WTC11 (cell line): ENCODE measurements at regions not wholly inside any gene's neighbourhood (a gene's known extent, or its start where the extent isn't known, plus 50 kb on each side); places are given as distances from the start of the nearest gene placed in this dataset.

Source experiments
- ATAC-seq: fragments of 200-7000 bp; cut with Tn5 transposase; 2 replicates; pipeline ENCODE4 v1.10.0; 2021; ENCODE audit warnings: mild to moderate bottlenecking, moderate library complexity
- CTCF ChIA-PET: fragments of 300-600 bp; sonication (Branson Sonifier 250); formaldehyde crosslinking; loops from one replicate; lab custom pipeline; 2021; ENCODE audit warnings: antibody characterized with exemption; lab: Charles Lee
- POLR2A ChIA-PET: fragments of 350-600 bp; sonication (Branson Sonifier 250); formaldehyde crosslinking; loops from one replicate; lab custom pipeline; 2021; ENCODE audit warnings: antibody characterized with exemption; lab: Charles Lee
- DNase-seq: peaks from one replicate; pipeline ENCODE4 v3.0.0; 2021; ENCODE audit warnings: low spot score
- H3K27ac Mint-ChIP-seq: 2 replicates; pipeline ENCODE4 v1.8.0; 2021; ENCODE audit warnings: mixed read lengths
- H3K27me3 Mint-ChIP-seq: 2 replicates; pipeline ENCODE4 v1.8.0; 2021; ENCODE audit warnings: low read depth, mild to moderate bottlenecking, moderate library complexity, mixed read lengths
- H3K36me3 Mint-ChIP-seq: 2 replicates; pipeline ENCODE4 v1.8.0; 2021; ENCODE audit warnings: mixed read lengths
- H3K4me1 Mint-ChIP-seq: 2 replicates; pipeline ENCODE4 v1.8.0; 2022; ENCODE audit warnings: mixed read lengths
- H3K4me3 Mint-ChIP-seq: 2 replicates; pipeline ENCODE4 v1.8.0; 2021; ENCODE audit warnings: mild to moderate bottlenecking, moderate library complexity, mixed read lengths
- H3K9me3 Mint-ChIP-seq: 2 replicates; pipeline ENCODE4 v1.8.0; 2021; ENCODE audit warnings: mixed read lengths
- ARID4B ChIP-seq: sonication (generic); formaldehyde crosslinking; IDR thresholded peaks from 2 replicates; pipeline ENCODE4 v1.8.0; 2023; ENCODE audit warnings: missing genetic modification reagents, mild to moderate bottlenecking, borderline replicate concordance
- ATF2 ChIP-seq: sonication (generic); formaldehyde crosslinking; IDR thresholded peaks from 2 replicates; pipeline ENCODE4 v1.8.1; 2022; ENCODE audit warnings: low read depth, missing genetic modification reagents, borderline replicate concordance
- CBFB ChIP-seq: sonication (generic); formaldehyde crosslinking; IDR thresholded peaks from 2 replicates; pipeline ENCODE4 v1.8.1; 2022; ENCODE audit warnings: mild to moderate bottlenecking, low read depth, missing genetic modification reagents
- E2F1 ChIP-seq: sonication (generic); formaldehyde crosslinking; IDR thresholded peaks from 2 replicates; pipeline ENCODE4 v1.8.0; 2022; ENCODE audit warnings: mild to moderate bottlenecking, missing genetic modification reagents
- E2F4 ChIP-seq: sonication (generic); formaldehyde crosslinking; IDR thresholded peaks from 2 replicates; pipeline ENCODE4 v1.8.1; 2022; ENCODE audit warnings: low read depth, mild to moderate bottlenecking, moderate library complexity, missing genetic modification reagents, borderline replicate concordance
- ERG ChIP-seq: fragments of 250-450 bp; sonication (Bioruptor Pico); IDR thresholded peaks from 2 replicates; pipeline ENCODE4 v1.8.0; 2021; ENCODE audit warnings: mild to moderate bottlenecking
- ETV6 ChIP-seq: sonication (generic); formaldehyde crosslinking; IDR thresholded peaks from 2 replicates; pipeline ENCODE4 v1.8.1; 2022; ENCODE audit warnings: mild to moderate bottlenecking, missing genetic modification reagents
- FOXJ3 ChIP-seq: sonication (generic); formaldehyde crosslinking; IDR thresholded peaks from 2 replicates; pipeline ENCODE4 v1.9.0; 2021; ENCODE audit warnings: missing genetic modification reagents, mild to moderate bottlenecking, borderline replicate concordance
- FOXK1 ChIP-seq: sonication (generic); formaldehyde crosslinking; IDR thresholded peaks from 2 replicates; pipeline ENCODE4 v1.8.0; 2022; ENCODE audit warnings: mild to moderate bottlenecking, moderate library complexity, missing genetic modification reagents
- GTF2I ChIP-seq: fragments of 250-450 bp; sonication (Bioruptor Pico); conservative IDR thresholded peaks from 2 replicates; pipeline ENCODE4 v1.4.0; 2021; ENCODE audit warnings: mild to moderate bottlenecking
- MAX ChIP-seq: sonication (generic); formaldehyde crosslinking; IDR thresholded peaks from 2 replicates; pipeline ENCODE4 v1.8.0; 2022; ENCODE audit warnings: mild to moderate bottlenecking, missing genetic modification reagents
- NFE2L1 ChIP-seq: sonication (generic); formaldehyde crosslinking; IDR thresholded peaks from 2 replicates; pipeline ENCODE4 v1.8.1; 2023; ENCODE audit warnings: missing genetic modification reagents
- NFYB ChIP-seq: sonication (generic); formaldehyde crosslinking; conservative IDR thresholded peaks from 2 replicates; pipeline ENCODE4 v1.8.0; 2022; ENCODE audit warnings: low read depth, missing genetic modification reagents
- NR3C1 ChIP-seq: sonication (generic); formaldehyde crosslinking; conservative IDR thresholded peaks from 2 replicates; pipeline ENCODE4 v1.8.1; 2023; ENCODE audit warnings: low read depth, mild to moderate bottlenecking, missing genetic modification reagents
- PREB ChIP-seq: sonication (generic); formaldehyde crosslinking; IDR thresholded peaks from 2 replicates; pipeline ENCODE4 v1.8.1; 2022; ENCODE audit warnings: mild to moderate bottlenecking, missing genetic modification reagents, moderate library complexity, borderline replicate concordance
- PRRX2 ChIP-seq: fragments of 250-450 bp; sonication (Bioruptor Pico); IDR thresholded peaks from 2 replicates; pipeline ENCODE4 v1.8.0; 2021; ENCODE audit warnings: mild to moderate bottlenecking
- RELA ChIP-seq: sonication (generic); formaldehyde crosslinking; IDR thresholded peaks from 2 replicates; pipeline ENCODE4 v1.8.1; 2022; ENCODE audit warnings: missing genetic modification reagents, mild to moderate bottlenecking, borderline replicate concordance
- RORB ChIP-seq: fragments of 250-450 bp; sonication (Bioruptor Pico); IDR thresholded peaks from 2 replicates; pipeline ENCODE4 v1.9.0; 2021; ENCODE audit warnings: mild to moderate bottlenecking
- SMAD4 ChIP-seq: sonication (generic); formaldehyde crosslinking; IDR thresholded peaks from 2 replicates; pipeline ENCODE4 v1.8.0; 2022; ENCODE audit warnings: mild to moderate bottlenecking, missing genetic modification reagents
- SP1 ChIP-seq: sonication (generic); formaldehyde crosslinking; conservative IDR thresholded peaks from 2 replicates; pipeline ENCODE4 v1.8.1; 2022; ENCODE audit warnings: missing genetic modification reagents
- TCF7 ChIP-seq: sonication (generic); formaldehyde crosslinking; IDR thresholded peaks from 2 replicates; pipeline ENCODE4 v1.8.0; 2022; ENCODE audit warnings: mild to moderate bottlenecking, low read depth, missing genetic modification reagents, moderate library complexity
- TEAD1 ChIP-seq: sonication (generic); formaldehyde crosslinking; IDR thresholded peaks from 2 replicates; pipeline ENCODE4 v1.8.0; 2022; ENCODE audit warnings: mild to moderate bottlenecking, missing genetic modification reagents
- TP53 ChIP-seq: sonication (generic); formaldehyde crosslinking; IDR thresholded peaks from 2 replicates; pipeline ENCODE4 v1.8.1; 2023; ENCODE audit warnings: mild to moderate bottlenecking, missing genetic modification reagents
- ZBTB43 ChIP-seq: sonication (generic); formaldehyde crosslinking; IDR thresholded peaks from 2 replicates; pipeline ENCODE4 v1.8.1; 2023; ENCODE audit warnings: mild to moderate bottlenecking, missing genetic modification reagents

- no peaks in the 10 kb centered on the region for H3K4me1 Mint-ChIP-seq
- peaks cover 93% of the 10 kb centered on the region for H3K9me3 Mint-ChIP-seq
- CTCF ChIA-PET: no interaction called here
- DNase-seq (no peak), ATAC-seq (no peak)
- peaks cover 91% of the 10 kb centered on the region for H3K36me3 Mint-ChIP-seq
- POLR2A ChIA-PET: no interaction called here
- no peaks in the 10 kb centered on the region; the same call in none of the 2 replicates for H3K27me3 Mint-ChIP-seq
- H3K4me3 Mint-ChIP-seq: no peak overlapping the region
- H3K27ac Mint-ChIP-seq: no peak overlapping the region
- no peak for TF ChIP-seq NFYB (CRISPR knock-in tag)
- TF ChIP-seq CBFB (CRISPR knock-in tag): no peak
- no peak for TF ChIP-seq PRRX2 (CRISPR knock-in tag)
- no peak for TF ChIP-seq SMAD4 (CRISPR knock-in tag)
- TF ChIP-seq NFE2L1 (CRISPR knock-in tag): no peak
- no peak for TF ChIP-seq SP1 (CRISPR knock-in tag)
- no peak for TF ChIP-seq FOXK1 (CRISPR knock-in tag)
- TF ChIP-seq GTF2I (CRISPR knock-in tag): no peak
- no peak for TF ChIP-seq FOXJ3 (CRISPR knock-in tag)
- no peak for TF ChIP-seq RELA (CRISPR knock-in tag)
- TF ChIP-seq ATF2 (CRISPR knock-in tag): no peak
- TF ChIP-seq TCF7 (CRISPR knock-in tag): no peak
- no peak for TF ChIP-seq ARID4B (CRISPR knock-in tag)
- TF ChIP-seq E2F4 (CRISPR knock-in tag): no peak
- TF ChIP-seq MAX (CRISPR knock-in tag): no peak
- TF ChIP-seq TP53: no peak
Measured at GRCh38 chr1:4395158-4395557, 259.3 kb upstream of the AJAP1 start.

GRCh38 chr1:4395676-4396075, 258.7 kb upstream of the AJAP1 start:
- peaks cover 95% of the 10 kb centered on the region for H3K36me3 Mint-ChIP-seq
- ChIA-PET POLR2A (no interaction called here), CTCF (no interaction called here)
- no peaks in the 10 kb centered on the region for H3K4me1 Mint-ChIP-seq
- no peak overlapping the region for H3K4me3 Mint-ChIP-seq
- H3K27me3 Mint-ChIP-seq: no peaks in the 10 kb centered on the region; the same call in none of the 2 replicates
- DNase-seq (no peak), ATAC-seq (no peak)
- peaks cover 92% of the 10 kb centered on the region for H3K9me3 Mint-ChIP-seq
- no peak overlapping the region for H3K27ac Mint-ChIP-seq
- TF ChIP-seq TEAD1 (no peak), RORB (CRISPR knock-in tag) (no peak), ETV6 (CRISPR knock-in tag) (no peak), ZBTB43 (CRISPR knock-in tag) (no peak), ERG (CRISPR knock-in tag) (no peak), NFYB (CRISPR knock-in tag) (no peak), NFE2L1 (CRISPR knock-in tag) (no peak), NR3C1 (CRISPR knock-in tag) (no peak), PREB (no peak), E2F1 (CRISPR knock-in tag) (no peak)
